Rectal smooth muscle tissue (tissue), 1 donor: ENCODE measurements at regions not wholly inside any gene's neighbourhood (a gene's known extent, or its start where the extent isn't known, plus 50 kb on each side); places are given as distances from the start of the nearest gene placed in this dataset.
"Not testable (repeated sequence)": the region's sequence is repeated elsewhere in the genome, so short reads cannot be mapped to it uniquely, and the experiment has no call there.

Source experiments
- H3K27ac ChIP-seq: one replicate; pipeline ENCODE4 v1.7.0; 2013; ENCODE audit warnings: low read depth, low read length, inconsistent platforms
- H3K27me3 ChIP-seq: one replicate; pipeline ENCODE4 v1.7.0; 2013; ENCODE audit warnings: low read length; ENCODE audit not compliant: control insufficient read depth, insufficient read depth
- H3K36me3 ChIP-seq: one replicate; pipeline ENCODE4 v1.7.0; 2013; ENCODE audit warnings: low read length; ENCODE audit not compliant: control insufficient read depth, insufficient read depth
- H3K4me1 ChIP-seq: one replicate; pipeline ENCODE4 v1.7.0; 2013; ENCODE audit warnings: low read length; ENCODE audit not compliant: control insufficient read depth, insufficient read depth
- H3K4me3 ChIP-seq: one replicate; pipeline ENCODE4 v1.7.0; 2013; ENCODE audit warnings: low read length
- H3K9ac ChIP-seq: one replicate; pipeline ENCODE4 v1.7.0; 2013; ENCODE audit warnings: low read length

- Histone ChIP-seq H3K36me3 (no peaks in the 10 kb centered on the region), H3K4me3 (no peak overlapping the region), H3K27ac (no peak overlapping the region), H3K4me1 (no peaks in the 10 kb centered on the region), H3K9ac (no peak overlapping the region), H3K27me3 (no peaks in the 10 kb centered on the region)
Measured at GRCh38 chr5:91591076-91591475, 208.0 kb upstream of the ARRDC3 start.

- no peaks in the 10 kb centered on the region for H3K36me3 ChIP-seq
- H3K4me3 ChIP-seq: no peak overlapping the region
- no peak overlapping the region for H3K9ac ChIP-seq
- H3K27ac ChIP-seq: no peak overlapping the region
- H3K4me1 ChIP-seq: no peaks in the 10 kb centered on the region
- no peaks in the 10 kb centered on the region for H3K27me3 ChIP-seq
Measured at GRCh38 chr5:91586232-91586631, 203.1 kb upstream of the ARRDC3 start.

- no peaks in the 10 kb centered on the region for H3K4me1 ChIP-seq
- H3K27ac ChIP-seq: no peak overlapping the region
- H3K9ac ChIP-seq: no peak overlapping the region
- no peaks in the 10 kb centered on the region for H3K36me3 ChIP-seq
- no peak overlapping the region for H3K4me3 ChIP-seq
- H3K27me3 ChIP-seq: no peaks in the 10 kb centered on the region
Measured at GRCh38 chr5:91584352-91584751, 201.2 kb upstream of the ARRDC3 start.

GRCh38 chr5:91566012-91566411 is 182.9 kb upstream of the ARRDC3 start:
- H3K36me3 ChIP-seq, H3K4me3 ChIP-seq, H3K27ac ChIP-seq, H3K9ac ChIP-seq, H3K27me3 ChIP-seq, H3K4me1 ChIP-seq: not testable (repeated sequence)

- H3K9ac ChIP-seq: no peak overlapping the region
Measured at GRCh38 chr5:91562922-91563321, 179.8 kb upstream of the ARRDC3 start.

GRCh38 chr5:91541696-91542095 is 158.6 kb upstream of the ARRDC3 start:
- H3K4me1 ChIP-seq: no peaks in the 10 kb centered on the region
- no peak overlapping the region for H3K4me3 ChIP-seq
- no peaks in the 10 kb centered on the region for H3K27me3 ChIP-seq
- H3K27ac ChIP-seq: no peak overlapping the region
- no peaks in the 10 kb centered on the region for H3K36me3 ChIP-seq
- no peak overlapping the region for H3K9ac ChIP-seq

More at GRCh38 chr5:91562922-91563321, 179.8 kb upstream of the ARRDC3 start:
- Histone ChIP-seq H3K36me3 (no peaks in the 10 kb centered on the region), H3K27ac (no peak overlapping the region), H3K4me1 (no peaks in the 10 kb centered on the region), H3K27me3 (no peaks in the 10 kb centered on the region), H3K4me3 (no peak overlapping the region)

- Histone ChIP-seq H3K9ac (no peak overlapping the region), H3K4me1 (no peaks in the 10 kb centered on the region), H3K27ac (no peak overlapping the region), H3K27me3 (no peaks in the 10 kb centered on the region), H3K36me3 (no peaks in the 10 kb centered on the region), H3K4me3 (no peak overlapping the region)
Measured at GRCh38 chr5:91538179-91538578, 155.1 kb upstream of the ARRDC3 start.

GRCh38 chr5:91535499-91535898 is 152.4 kb upstream of the ARRDC3 start:
- Histone ChIP-seq H3K4me1 (no peaks in the 10 kb centered on the region), H3K27me3 (no peaks in the 10 kb centered on the region), H3K4me3 (no peak overlapping the region), H3K27ac (no peak overlapping the region), H3K36me3 (no peaks in the 10 kb centered on the region), H3K9ac (no peak overlapping the region)

GRCh38 chr5:91534332-91534731 is 151.2 kb upstream of the ARRDC3 start:
- Histone ChIP-seq H3K27me3 (no peaks in the 10 kb centered on the region), H3K4me3 (no peak overlapping the region), H3K27ac (no peak overlapping the region), H3K9ac (no peak overlapping the region), H3K36me3 (no peaks in the 10 kb centered on the region), H3K4me1 (no peaks in the 10 kb centered on the region)

GRCh38 chr5:91532779-91533178 is 149.7 kb upstream of the ARRDC3 start:
- no peaks in the 10 kb centered on the region for H3K4me1 ChIP-seq
- no peaks in the 10 kb centered on the region for H3K27me3 ChIP-seq
- H3K36me3 ChIP-seq: no peaks in the 10 kb centered on the region
- no peak overlapping the region for H3K27ac ChIP-seq
- H3K4me3 ChIP-seq: no peak overlapping the region
- no peak overlapping the region for H3K9ac ChIP-seq

- Histone ChIP-seq H3K4me1 (no peaks in the 10 kb centered on the region), H3K9ac (no peak overlapping the region), H3K36me3 (no peaks in the 10 kb centered on the region), H3K4me3 (no peak overlapping the region), H3K27me3 (no peaks in the 10 kb centered on the region), H3K27ac (no peak overlapping the region)
Measured at GRCh38 chr5:91532281-91532680, 149.2 kb upstream of the ARRDC3 start.

- no peaks in the 10 kb centered on the region for H3K27me3 ChIP-seq
- no peak overlapping the region for H3K27ac ChIP-seq
- no peak overlapping the region for H3K9ac ChIP-seq
- no peak overlapping the region for H3K4me3 ChIP-seq
- H3K4me1 ChIP-seq: no peaks in the 10 kb centered on the region
- H3K36me3 ChIP-seq: no peaks in the 10 kb centered on the region
Measured at GRCh38 chr5:91528831-91529230, 145.7 kb upstream of the ARRDC3 start.

- H3K9ac ChIP-seq: no peak overlapping the region
- no peak overlapping the region for H3K27ac ChIP-seq
- no peaks in the 10 kb centered on the region for H3K27me3 ChIP-seq
- no peaks in the 10 kb centered on the region for H3K4me1 ChIP-seq
- no peak overlapping the region for H3K4me3 ChIP-seq
- H3K36me3 ChIP-seq: no peaks in the 10 kb centered on the region
Measured at GRCh38 chr5:91521785-91522184, 138.7 kb upstream of the ARRDC3 start.
